GM12891 (cell line): ENCODE measurements at regions not wholly inside any gene's neighbourhood (a gene's known extent, or its start where the extent isn't known, plus 50 kb on each side); places are given as distances from the start of the nearest gene placed in this dataset.
"Not testable (repeated sequence)": the region's sequence is repeated elsewhere in the genome, so short reads cannot be mapped to it uniquely, and the experiment has no call there.

ENCODE experiments used
- DNase-seq: peaks from one replicate; pipeline ENCODE4 v3.0.0; 2011; ENCODE audit warnings: low spot score; ENCODE audit not compliant: insufficient read length
- FAIRE-seq: peaks from 2 replicates; lab custom pipeline; 2011; peaks lifted over from hg19 to GRCh38; lab: Jason Lieb, UNC
- PAX5 ChIP-seq: IDR thresholded peaks from 2 replicates; pipeline ENCODE4 v1.6.1; 2011; ENCODE audit warnings: low read length, moderate library complexity, mild to moderate bottlenecking; ENCODE audit not compliant: insufficient read depth, severe bottlenecking
- POLR2A ChIP-seq: IDR thresholded peaks from 2 replicates; pipeline ENCODE4 v1.6.1; 2011; ENCODE audit warnings: low read depth, low read length, control low read depth
- POLR2AphosphoS5 ChIP-seq: IDR thresholded peaks from 2 replicates; pipeline ENCODE4 v1.6.1; 2011; ENCODE audit warnings: low read depth, low read length, control low read depth
- POU2F2 ChIP-seq: IDR thresholded peaks from 2 replicates; pipeline ENCODE4 v1.6.1; 2011; ENCODE audit warnings: low read depth, mild to moderate bottlenecking, control low read depth, low read length, moderate library complexity
- SPI1 ChIP-seq: IDR thresholded peaks from 2 replicates; pipeline ENCODE4 v1.6.1; 2011; ENCODE audit warnings: low read depth, low read length, control low read depth
- TAF1 ChIP-seq: IDR thresholded peaks from 2 replicates; pipeline ENCODE4 v1.6.1; 2011; ENCODE audit warnings: low read depth, low read length, control low read depth

DNA sequence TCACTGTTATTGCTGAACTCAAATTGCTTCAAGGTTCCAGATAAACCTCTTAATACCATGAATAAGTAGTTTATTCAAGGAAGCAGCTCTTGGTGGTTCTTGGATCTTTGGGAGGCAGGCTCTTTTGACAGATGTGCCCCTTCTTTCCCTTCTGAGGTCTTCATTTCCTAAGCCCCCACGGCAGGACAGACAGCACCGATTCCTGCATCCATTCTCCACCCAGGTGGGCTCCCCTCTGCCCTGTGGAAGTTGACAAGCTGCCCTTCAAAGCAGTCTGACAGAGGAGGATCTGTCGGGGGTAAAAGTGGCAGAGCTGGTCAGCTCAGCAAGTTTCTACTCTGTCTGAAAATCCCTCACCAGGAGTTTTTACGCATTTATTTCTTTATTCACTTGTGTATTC lies 605.3 kb upstream of the B3GAT1 start:
- FAIRE-seq = no peak
- no peak for TF ChIP-seq POLR2AphosphoS5
- no peak for TF ChIP-seq PAX5
- TF ChIP-seq SPI1 = no peak
- no peak for TF ChIP-seq TAF1
- TF ChIP-seq POU2F2 = no peak
- no peak for TF ChIP-seq POLR2A
- DNase-seq = no peak

- no peak for TF ChIP-seq SPI1
- TF ChIP-seq TAF1 = no peak
- TF ChIP-seq POU2F2 = no peak
- TF ChIP-seq PAX5 = no peak
- no peak for TF ChIP-seq POLR2AphosphoS5
- no peak for TF ChIP-seq POLR2A
- DNase-seq (no peak), FAIRE-seq (no peak)
Observed at GRCh38 chr11:135015966-135016365, 603.9 kb upstream of the B3GAT1 start.

GRCh38 chr11:135011313-135011712 lies 599.3 kb upstream of the B3GAT1 start:
- not testable (repeated sequence) for DNase-seq, FAIRE-seq

DNA sequence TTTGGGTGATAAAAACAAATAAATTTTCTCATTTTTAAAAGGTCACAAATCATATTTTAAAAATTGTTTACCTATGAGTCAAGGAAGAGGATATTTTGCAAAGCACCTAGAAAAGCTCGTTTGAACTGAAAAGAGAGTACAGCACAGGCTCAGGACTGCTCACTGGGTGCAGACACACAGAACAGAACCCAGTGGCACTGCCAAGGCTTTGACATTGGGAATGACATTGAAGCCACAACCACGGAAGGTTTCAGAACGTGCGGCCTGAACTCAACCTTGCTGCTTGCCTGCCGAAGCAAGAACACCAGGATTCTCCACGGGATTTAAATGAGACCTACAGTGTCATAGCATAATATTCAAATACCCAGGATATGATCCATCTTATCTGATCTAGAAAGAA lies 597.1 kb upstream of the B3GAT1 start:
- DNase-seq = no peak
- FAIRE-seq = no peak

DNA sequence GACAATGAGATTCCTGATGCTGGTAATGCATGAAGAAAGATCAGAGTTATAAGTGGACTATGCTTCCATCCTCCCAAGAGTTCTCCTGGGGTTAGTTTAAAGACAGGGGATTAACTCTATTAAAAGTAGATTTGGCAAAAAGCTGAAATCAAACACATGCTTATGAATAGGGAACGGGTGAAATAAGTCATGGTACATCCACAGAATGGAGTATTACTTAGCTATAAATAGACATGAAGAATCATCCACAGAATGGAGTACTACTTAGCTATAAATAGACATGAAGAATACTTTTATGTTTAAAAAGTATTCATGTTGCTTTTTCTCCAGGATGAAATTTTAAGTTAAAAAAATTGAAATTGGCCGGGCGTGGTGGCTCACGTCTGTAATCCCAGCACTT lies 596.4 kb upstream of the B3GAT1 start:
- DNase-seq (no peak), FAIRE-seq (no peak)
- TF ChIP-seq POU2F2 (no peak), POLR2A (no peak), POLR2AphosphoS5 (no peak), PAX5 (no peak), TAF1 (no peak), SPI1 (no peak)

More for the DNA sequence above, 597.1 kb upstream of the B3GAT1 start:
- TF ChIP-seq TAF1 (no peak), SPI1 (no peak), POLR2AphosphoS5 (no peak), POLR2A (no peak), POU2F2 (no peak), PAX5 (no peak)

- no peak for DNase-seq
- no peak for FAIRE-seq
Observed at GRCh38 chr11:135008001-135008405, 596.0 kb upstream of the B3GAT1 start.

DNA sequence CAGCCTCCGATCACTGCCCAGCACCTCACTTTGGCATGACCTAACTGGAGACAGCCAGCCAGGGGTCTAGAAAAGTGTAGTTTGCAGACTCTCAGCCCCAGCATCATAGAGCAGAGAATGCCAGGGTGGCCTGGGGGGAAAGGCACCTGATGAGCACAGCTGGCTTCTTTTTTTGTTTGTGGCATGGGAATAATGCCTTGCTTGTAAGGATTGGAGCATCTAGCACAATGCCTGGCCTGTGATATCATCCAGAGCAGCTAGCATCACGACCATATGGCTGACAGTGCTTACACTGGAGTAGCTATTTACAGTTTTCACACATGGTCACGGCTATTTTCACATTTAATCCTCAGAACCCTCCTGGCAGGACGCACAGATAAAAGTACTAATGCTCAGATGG lies 594.8 kb upstream of the B3GAT1 start:
- TF ChIP-seq SPI1 = no peak
- TF ChIP-seq POLR2AphosphoS5 = no peak
- TF ChIP-seq PAX5 = no peak
- TF ChIP-seq POLR2A = no peak
- no peak for TF ChIP-seq TAF1
- TF ChIP-seq POU2F2 = no peak
- FAIRE-seq (no peak), DNase-seq (no peak)

More at GRCh38 chr11:135008001-135008405, 596.0 kb upstream of the B3GAT1 start:
- TF ChIP-seq POLR2A (no peak), TAF1 (no peak), POU2F2 (no peak)

DNA sequence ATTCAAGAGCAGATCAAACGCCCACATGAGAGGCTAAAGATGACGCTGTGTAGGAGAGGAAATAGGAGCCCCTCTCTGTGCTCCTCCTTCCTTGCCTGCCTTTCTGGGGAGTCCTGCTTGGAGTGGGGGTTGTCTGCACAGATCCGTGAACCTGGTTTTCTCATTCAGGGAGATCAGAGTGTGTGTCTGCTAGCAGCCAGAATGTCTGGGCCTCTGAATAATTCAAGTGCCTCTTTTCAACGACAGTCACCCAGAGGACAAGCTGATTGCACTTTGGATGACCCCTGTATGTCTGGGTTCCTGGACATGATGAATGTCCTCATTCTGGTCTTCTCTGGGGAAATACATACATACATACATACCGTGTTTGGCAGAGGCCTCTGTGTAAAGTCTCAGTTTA lies 592.5 kb upstream of the B3GAT1 start:
- no peak for DNase-seq
- no peak for FAIRE-seq
- TF ChIP-seq TAF1 = no peak
- no peak for TF ChIP-seq SPI1
- no peak for TF ChIP-seq PAX5
- TF ChIP-seq POU2F2 = no peak
- no peak for TF ChIP-seq POLR2A
- TF ChIP-seq POLR2AphosphoS5 = no peak

DNA sequence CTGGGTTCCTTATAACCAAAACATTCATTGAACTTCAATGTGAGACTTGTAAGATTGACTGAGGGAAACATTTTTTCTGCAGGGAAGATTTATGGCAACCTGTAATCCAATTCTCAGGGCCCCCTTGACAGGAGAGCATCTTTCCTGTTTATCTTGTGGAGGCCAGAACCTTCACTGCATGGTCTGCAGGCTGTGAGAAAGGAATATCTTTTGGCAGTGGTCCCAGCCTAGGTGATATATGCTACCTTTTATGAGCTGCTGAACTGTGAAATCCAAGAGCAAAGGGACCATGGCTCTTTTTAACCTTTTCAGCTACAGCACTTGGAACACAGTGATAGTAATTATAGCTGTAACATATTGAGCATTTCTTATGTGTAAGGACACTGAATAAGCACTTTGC lies 590.2 kb upstream of the B3GAT1 start:
- DNase-seq (no peak), FAIRE-seq (no peak)
- TF ChIP-seq PAX5 (no peak), SPI1 (no peak), POLR2A (no peak), TAF1 (no peak), POLR2AphosphoS5 (no peak), POU2F2 (no peak)

- TF ChIP-seq POLR2AphosphoS5 = no peak
- no peak for TF ChIP-seq POLR2A
- no peak for TF ChIP-seq SPI1
- TF ChIP-seq TAF1 = no peak
- no peak for TF ChIP-seq PAX5
- no peak for TF ChIP-seq POU2F2
- DNase-seq = no peak
- FAIRE-seq = no peak
Observed at GRCh38 chr11:135001581-135001980, 589.5 kb upstream of the B3GAT1 start.

DNA sequence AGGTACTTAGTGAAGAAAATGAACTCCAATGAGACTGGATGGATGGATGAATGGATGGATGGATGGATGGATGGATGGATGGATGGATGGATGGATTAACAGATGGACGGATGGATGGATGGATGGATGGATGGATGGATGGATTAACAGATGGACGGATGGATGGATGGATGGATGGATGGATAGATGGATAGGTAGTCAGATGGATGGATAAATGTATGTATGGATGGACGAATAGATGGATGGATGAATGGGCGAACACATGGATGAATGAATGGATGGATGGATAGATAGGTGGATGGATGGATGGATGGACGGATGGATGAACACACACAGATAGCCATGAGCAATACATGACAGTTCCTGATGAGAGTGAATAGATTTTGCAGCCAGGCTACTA lies 589.0 kb upstream of the B3GAT1 start:
- not testable (repeated sequence) for FAIRE-seq, DNase-seq
